T1000 (cell line): ENCODE measurements at regions not wholly inside any gene's neighbourhood (a gene's known extent, or its start where the extent isn't known, plus 50 kb on each side); places are given as distances from the start of the nearest gene placed in this dataset.
"Not testable (repeated sequence)": the region's sequence is repeated elsewhere in the genome, so short reads cannot be mapped to it uniquely, and the experiment has no call there.

Experiments
- DNase-seq: peaks from one replicate; lab custom pipeline; 2025; ENCODE audit warnings: mixed read lengths; lab: John Stamatoyannopoulos, UW

GRCh38 chr14:106474261-106475028 is 948.1 kb downstream of the TMEM121 start:
- DNase-seq = not testable (repeated sequence)

DNA sequence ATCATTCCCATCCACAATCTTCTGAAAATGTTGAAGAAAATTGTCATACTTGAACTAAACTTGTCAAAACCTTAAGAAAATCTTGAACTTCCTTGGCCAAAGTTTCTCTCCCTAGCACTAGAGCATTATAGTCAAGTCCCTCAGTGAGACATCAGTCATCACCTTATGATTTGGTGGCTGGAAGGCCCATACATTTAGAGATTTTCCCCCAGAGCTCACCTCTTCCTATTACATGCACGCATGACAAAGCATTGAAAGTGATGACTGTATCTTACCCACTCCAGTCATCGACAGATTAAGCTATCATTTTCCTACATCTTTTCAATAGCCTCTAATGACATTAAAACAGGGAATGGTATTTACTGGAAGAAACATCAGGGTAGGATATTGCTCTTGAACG is 948.8 kb downstream of the TMEM121 start:
- DNase-seq = not testable (repeated sequence)

DNA sequence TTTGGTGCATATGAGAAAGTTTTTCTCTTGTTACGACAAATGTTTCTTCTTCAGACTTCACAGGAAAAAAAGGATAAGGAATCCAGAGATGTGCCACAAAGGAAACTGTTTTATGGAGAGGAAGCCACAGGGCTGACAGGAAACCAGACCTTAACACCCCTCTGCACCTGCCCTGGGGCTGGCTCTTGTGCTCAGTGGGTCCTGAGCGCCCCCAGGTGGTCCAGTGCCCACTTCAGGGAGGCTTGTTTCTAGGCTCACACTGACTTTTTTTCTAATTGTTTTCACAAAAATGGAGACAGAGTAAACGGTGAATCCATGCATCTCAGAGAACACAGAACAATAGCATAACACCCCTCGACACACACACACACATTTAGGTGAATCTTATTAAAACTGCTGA is 951.2 kb downstream of the TMEM121 start:
- not testable (repeated sequence) for DNase-seq

DNA sequence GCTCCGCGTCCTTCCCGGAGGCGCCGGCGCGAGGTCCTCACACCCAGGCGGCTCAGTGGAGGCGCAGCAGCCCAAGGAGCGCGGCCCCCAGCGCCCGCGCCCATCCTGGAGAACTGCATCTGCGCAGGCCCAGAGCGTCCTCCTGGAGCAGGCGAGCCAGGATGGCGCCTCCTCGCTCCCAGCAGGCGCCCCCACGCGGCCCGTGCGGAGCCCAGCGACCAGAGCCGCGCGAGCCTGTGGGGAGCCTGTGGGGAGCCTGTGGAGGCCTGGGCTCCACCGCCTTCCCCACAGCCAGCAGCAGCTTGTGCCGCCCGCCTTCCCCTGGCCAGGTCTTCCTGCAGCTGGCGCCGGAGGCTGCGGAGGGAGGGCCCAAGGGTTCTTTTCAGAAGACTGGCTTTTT is 953.9 kb downstream of the TMEM121 start:
- DNase-seq = not testable (repeated sequence)

GRCh38 chr14:106482213-106482612 is 955.8 kb downstream of the TMEM121 start:
- DNase-seq = not testable (repeated sequence)

GRCh38 chr14:106487600-106487999 is 961.2 kb downstream of the TMEM121 start:
- no peak for DNase-seq

DNA sequence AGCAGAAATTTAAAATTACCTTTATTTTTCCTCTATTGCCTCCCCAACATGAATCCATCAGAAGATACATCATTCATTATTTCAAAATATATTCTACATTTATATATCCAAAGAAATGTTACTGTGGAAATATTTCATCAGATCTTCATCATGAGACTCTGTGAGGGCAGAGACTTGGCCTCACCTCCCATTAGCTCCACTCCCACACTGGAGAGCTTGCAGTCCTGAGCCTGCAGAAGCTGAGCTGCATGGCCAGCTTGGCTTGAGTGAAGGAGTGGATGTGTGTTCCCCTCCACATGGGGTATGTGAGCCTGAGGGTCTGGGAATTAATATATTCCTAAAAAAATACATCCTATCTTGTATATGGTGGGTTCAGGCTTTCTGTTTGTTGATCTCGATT is 961.9 kb downstream of the TMEM121 start:
- DNase-seq = no peak

GRCh38 chr14:106489112-106489881 is 962.9 kb downstream of the TMEM121 start:
- no peak for DNase-seq

DNA sequence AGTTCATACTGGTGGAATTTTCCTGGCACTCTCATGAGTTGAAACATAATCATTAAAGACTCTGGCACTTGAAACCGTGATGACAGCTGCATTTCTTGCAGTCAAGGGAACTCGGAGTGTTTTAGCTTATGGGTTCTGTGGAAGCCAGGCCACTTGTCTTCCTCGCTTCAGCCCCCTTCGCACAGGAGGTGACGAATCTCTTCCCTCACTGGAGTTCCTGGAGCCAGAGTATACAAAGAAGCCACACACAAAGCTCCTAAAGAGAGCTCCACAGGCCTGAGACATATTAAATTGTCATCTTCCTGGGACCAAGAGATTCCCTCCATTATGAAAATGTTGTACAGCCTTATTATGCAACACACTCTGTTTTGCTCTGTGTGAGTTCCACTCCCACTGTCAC is 964.1 kb downstream of the TMEM121 start:
- DNase-seq = no peak

- DNase-seq = no peak
These were observed 965.5 kb downstream of the TMEM121 start for GRCh38 chr14:106491851-106492250.

GRCh38 chr14:106493962-106494823 is 967.8 kb downstream of the TMEM121 start:
- no peak for DNase-seq

GRCh38 chr14:106500571-106500970 is 974.2 kb downstream of the TMEM121 start:
- no peak for DNase-seq

- no peak for DNase-seq
These were observed 975.5 kb downstream of the TMEM121 start for GRCh38 chr14:106501898-106502297.

- DNase-seq = no peak
These were observed 979.0 kb downstream of the TMEM121 start for GRCh38 chr14:106505366-106505765.

GRCh38 chr14:106506881-106507305 is 980.5 kb downstream of the TMEM121 start:
- no peak for DNase-seq

- no peak for DNase-seq
These were observed 981.0 kb downstream of the TMEM121 start for GRCh38 chr14:106507354-106507753.

GRCh38 chr14:106508216-106508615 is 981.8 kb downstream of the TMEM121 start:
- DNase-seq = no peak

DNA sequence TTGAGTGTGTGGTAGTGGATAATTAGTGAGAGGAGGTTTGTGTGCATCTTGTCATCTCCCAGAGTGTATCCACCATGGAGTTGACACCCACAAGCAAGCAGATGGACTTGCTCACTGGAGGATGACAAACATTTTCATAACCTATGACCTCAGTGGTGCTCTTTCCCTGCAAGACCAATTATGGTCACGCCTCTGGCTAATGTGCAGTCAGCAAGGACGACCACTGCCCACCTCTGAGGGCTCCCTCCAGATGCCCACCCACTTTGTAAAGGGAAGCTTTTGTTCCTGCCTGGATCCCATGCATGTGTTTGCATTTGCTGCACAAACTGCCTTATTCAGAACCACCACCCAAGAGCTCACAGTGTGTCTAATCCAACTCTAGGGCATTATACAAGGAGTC is 982.8 kb downstream of the TMEM121 start:
- no peak for DNase-seq

GRCh38 chr14:106509807-106510206 is 983.4 kb downstream of the TMEM121 start:
- DNase-seq = no peak

DNA sequence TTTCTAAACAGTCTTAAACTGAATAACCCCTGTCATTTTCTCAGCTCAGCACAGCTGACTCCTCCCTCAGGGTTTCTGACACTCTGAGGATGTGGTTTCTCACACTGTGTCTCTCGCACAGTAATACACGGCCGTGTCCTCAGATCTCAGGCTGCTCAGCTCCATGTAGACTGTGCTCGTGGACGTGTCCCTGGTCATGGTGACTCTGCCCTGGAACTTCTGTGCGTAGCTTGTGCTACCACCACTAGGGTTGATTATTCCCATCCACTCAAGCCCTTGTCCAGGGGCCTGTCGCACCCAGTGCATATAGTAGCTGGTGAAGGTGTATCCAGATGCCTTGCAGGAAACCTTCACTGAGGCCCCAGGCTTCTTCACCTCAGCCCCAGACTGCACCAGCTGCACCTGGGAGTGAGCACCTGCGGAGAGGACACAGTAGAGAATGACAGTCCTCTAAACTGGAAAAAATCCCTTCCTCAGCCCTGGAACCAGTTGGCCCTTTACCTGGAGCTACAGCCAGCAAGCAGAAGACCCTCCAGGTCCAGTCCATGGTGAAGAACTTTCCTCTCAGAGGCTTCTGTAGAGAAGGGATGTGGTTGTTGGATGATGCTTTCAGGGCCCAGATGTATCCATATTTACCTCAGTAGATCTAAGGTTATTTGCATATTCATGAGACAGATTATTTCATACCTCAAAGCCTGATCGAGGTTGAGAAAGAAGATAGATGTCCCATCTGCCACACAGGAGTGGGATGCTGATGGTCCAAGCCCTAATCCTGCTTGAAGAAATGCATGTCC is 984.8 kb downstream of the TMEM121 start:
- DNase-seq = no peak

- no peak for DNase-seq
These were observed 985.4 kb downstream of the TMEM121 start for GRCh38 chr14:106511800-106512198.
